GM19452 (cell line): ENCODE measurements at regions not wholly inside any gene's neighbourhood (a gene's known extent, or its start where the extent isn't known, plus 50 kb on each side); places are given as distances from the start of the nearest gene placed in this dataset.

Source experiments
- ATAC-seq: cut with Tn5 transposase; IDR thresholded peaks from one replicate; pipeline ENCODE4 v1.9.1; 2021; ENCODE audit not compliant: unreplicated experiment

DNA sequence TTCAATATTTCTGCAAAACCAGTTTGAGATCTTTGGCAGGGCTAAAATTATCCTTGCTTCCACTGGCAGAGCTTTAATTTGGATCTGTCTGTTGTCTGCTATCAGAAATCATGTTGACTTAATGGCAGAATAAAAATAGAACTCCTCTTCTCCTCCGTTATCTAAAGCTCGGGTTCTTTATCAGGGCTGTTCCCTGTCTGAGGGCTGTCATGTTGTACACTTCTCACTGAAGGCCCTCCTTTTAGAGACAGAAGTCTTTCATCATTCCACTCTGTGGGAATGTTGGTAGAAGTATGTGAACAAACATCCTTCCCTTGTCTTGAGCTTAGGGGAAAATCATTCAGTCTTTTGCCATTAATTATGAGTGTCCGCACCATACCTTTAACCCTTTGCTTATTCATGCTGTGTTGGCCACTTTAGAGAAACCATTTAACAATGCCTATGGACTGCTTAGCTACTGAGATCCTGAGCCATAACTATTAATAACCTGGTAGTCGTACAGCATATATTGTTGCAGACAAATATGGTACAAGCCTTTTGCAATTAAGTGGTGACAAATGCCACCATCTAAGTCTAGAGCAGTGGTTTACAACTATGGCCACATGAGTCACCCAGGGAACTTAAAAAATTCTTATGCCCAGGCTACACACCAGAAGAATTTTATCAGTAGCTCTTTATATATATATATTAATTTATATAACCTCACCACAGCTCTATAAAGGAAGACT lies 226.0 kb upstream of the TPM1 start:
- no peak for ATAC-seq

DNA sequence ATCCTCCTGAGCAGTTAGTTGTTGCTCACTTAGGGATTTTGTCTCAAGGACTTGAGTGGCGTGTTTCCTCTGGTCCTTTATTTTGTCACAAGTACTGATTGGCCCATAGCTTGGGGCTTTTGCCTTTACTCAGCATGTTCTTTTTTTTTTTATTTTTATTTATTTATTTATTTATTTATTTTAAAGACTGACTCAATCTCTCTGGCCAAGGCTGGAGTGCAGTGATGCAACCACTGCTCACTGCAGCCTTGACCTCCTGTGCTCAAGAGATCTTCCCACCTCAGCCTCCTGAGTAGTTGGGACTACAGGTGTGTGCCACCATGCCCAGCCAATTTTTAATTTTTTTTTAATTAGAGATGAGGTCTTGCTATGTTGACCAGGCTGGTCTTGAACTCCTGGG lies 223.9 kb upstream of the TPM1 start:
- no peak for ATAC-seq

- ATAC-seq = no peak
Observed at GRCh38 chr15:62821384-62822131, 221.0 kb upstream of the TPM1 start.

DNA sequence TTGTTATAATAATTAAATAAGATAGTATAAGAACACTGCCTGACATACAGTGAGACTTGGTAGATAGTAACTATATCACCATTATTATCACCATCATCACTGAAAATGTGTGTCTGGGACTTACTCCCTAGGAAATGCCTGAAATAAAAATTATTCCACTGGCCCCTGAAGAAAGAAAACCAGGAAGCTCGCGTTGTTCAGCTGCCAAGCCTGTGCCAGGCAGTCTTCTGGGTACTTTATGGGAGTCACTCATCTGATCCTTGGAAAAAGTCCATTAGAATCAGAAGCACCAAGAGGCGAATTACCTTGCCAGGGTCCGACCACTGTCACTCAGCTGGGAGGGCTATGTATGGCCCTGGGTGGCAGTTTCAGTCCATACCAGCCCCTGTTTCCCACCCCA lies 220.3 kb upstream of the TPM1 start:
- no peak for ATAC-seq

GRCh38 chr15:62823561-62823960 lies 219.0 kb upstream of the TPM1 start:
- ATAC-seq = no peak

DNA sequence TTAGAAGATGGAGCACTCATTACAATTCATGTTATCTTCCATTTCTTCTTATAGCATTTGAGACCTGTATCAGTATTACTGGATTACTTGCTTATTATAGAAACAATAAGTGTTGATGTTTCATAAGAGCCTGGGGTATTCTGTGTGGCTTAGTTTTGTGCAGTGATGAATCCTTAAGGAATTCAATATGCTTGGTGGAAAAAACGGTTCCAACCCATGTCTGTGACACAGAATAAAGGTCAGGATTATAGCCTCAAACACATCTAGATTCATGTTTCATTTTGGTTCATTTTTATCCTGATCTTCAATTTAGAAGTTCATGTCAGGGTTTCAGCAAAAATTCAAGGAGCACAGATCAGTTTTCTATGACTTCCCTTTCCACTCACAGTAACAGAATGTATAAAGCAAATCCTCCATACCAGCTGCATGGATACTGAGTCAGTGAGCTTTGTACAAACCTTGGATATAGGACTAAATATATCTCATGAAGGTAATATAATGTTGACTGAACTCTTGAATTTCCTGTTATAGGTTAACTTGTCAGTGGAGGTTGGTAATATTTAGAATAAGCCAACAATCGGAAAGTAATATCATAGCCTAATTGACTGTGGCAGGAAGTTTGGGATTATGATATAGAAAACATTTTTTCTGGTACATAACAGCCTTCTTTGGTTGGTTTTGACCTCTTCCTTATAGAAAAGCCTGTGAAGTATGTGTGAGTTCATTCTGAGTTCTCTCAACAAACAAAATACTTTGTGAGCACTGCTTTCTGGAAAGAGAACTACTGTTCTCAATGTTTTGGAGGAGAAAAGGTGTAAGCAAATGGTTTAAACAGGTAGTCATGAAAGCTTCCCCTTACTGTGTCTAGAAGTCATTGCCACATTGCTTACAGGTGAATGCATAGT lies 218.2 kb upstream of the TPM1 start:
- no peak for ATAC-seq

GRCh38 chr15:62825191-62825590 lies 217.4 kb upstream of the TPM1 start:
- ATAC-seq = no peak

GRCh38 chr15:62826561-62826960 lies 216.0 kb upstream of the TPM1 start:
- no peak for ATAC-seq

- ATAC-seq = no peak
Observed at GRCh38 chr15:62828364-62828763, 214.2 kb upstream of the TPM1 start.

GRCh38 chr15:62832231-62832630 lies 210.3 kb upstream of the TPM1 start:
- ATAC-seq = no peak

DNA sequence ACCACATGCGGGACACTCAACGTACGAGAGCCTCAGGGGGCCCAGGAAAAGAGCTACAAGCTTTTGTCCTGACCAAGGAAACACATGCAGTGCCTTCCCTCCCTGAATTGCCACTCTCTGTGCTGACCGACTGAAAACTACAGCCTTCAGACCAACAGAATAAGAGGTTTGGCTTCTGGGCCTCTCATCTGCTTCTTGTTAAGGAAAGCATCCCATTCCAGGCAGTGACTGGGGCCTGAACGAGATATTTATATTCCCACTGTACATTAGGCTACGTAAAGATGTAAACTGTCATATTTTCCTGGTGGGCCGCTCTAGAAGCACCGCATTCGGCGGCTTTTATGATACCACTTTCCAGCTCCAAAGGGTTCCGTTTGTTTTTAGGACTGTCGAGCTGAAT lies 208.9 kb upstream of the TPM1 start:
- no peak for ATAC-seq

DNA sequence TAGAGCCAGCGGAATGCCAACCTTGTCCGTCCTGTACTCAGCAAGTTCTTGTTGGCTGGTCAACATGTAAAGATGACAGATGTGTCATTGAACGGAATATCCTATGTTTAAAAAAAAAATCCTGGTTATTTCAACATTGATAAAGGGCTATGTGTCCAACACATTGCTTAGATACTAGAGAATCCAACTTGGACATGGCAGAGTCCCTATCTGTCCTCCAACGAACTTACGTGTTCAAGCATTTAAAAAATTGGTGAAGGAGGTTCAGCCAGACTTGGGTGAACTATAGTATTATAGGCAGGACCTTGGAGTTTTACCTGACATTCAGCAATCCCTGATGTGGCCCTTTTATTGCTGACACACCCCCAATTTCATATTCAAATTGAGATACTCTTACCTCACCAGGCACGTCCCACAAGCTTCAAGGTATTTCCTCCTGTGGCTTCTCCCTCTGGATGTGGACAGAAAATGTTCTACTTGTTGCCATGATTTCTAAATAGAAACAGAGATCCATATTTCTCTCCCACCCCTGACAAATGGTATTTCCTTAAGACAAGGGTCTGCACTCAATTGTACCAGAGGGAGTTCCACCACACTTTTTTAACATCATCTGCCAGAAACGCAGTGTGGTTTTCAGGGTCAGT lies 207.7 kb upstream of the TPM1 start:
- ATAC-seq = no peak

DNA sequence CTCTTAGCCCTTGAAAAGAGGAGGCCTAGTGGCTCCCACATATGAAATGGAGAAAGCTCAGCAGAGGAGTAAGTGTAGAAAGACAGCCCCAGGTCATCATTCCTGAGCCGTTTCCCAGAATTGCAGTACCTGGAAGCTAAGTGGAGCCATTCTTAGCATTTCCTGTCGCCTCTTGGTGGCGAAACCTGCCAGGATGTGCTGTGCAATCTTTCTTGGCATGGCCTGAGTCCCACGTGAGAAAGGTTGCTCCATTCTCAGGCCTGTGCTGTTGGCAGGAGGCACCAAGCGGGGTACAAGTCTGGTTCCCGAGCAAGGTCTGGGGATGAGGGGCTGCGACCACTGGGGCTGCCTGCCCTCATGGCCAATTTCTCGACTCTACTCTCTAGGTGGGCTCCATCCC lies 207.2 kb upstream of the TPM1 start:
- ATAC-seq = no peak

GRCh38 chr15:62835762-62836161 lies 206.8 kb upstream of the TPM1 start:
- ATAC-seq = no peak

- ATAC-seq = no peak
Observed at GRCh38 chr15:62840526-62841268, 201.8 kb upstream of the TPM1 start.

DNA sequence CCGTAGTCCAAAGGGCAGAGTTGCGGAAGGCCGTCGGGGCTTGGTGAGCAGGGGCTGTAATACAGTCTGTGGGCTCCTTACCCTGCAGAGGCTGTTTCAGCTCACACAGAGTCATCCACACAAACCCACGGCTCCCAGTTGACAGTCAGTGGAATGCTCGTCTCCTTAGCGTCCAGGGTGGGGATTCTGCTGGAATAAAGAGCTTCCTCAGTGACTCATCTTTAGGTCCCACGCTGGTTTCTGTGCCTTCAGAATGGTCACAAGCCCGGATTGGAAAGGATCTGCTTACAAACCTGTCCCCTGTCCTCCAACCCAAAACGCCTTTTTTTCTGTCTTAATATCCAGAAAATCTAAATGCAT lies 201.3 kb upstream of the TPM1 start:
- ATAC-seq = no peak

- no peak for ATAC-seq
Observed at GRCh38 chr15:62841891-62842559, 200.5 kb upstream of the TPM1 start.

DNA sequence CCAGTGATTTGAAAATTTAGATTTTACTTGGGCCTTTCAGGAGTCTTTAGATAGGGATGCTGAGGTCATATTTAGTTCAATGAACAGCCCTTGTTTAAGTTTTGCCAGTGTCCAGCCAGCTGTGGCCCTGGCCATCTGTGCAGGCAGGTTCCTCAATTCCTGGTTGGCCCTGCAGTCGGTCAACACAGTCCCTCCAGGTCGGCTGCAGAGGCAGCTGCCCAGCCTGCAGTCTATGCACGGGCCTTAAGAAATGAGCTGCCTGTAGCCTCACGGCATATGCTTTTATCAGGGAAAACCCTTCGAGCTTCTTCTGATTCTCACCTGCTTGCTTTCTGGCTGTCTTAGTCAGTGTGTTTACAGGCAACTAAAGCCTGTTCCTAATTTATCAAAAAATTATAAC lies 199.2 kb upstream of the TPM1 start:
- no peak for ATAC-seq

DNA sequence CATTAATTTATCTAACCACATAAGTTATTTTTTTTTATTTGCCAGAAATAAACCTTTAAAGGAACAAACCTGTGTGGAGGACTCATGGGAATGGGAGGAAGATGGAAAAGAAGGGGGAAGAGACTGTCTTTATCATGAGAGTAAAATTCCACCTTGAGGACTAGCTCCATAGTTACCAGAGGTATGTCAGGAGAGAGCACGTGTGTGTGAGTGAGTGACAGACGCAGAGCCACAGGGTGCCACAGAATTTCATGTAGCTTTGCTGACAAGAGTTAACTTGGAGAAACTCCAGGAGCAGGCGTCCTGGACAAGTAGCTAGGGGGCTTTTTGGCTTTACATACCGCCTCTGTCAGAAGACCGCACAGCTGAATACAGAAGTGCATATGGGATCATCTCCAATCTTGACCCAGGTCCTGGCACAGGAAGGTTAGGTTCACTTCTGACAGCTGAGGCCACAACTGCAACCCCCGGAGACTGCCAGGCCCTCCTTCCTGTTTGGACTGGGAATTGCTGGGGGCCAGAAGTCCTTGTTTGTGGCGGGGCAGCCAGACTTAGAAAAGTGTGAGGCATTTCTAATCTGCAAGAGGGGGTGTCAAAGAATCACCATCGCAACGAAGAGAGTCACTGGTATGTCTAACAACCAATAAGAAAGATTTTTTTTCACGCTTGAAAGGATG lies 197.8 kb upstream of the TPM1 start:
- ATAC-seq = no peak
